ENCODE measurements at regions not wholly inside any gene's neighbourhood (a gene's known extent, or its start where the extent isn't known, plus 50 kb on each side); places are given as distances from the start of the nearest gene placed in this dataset.
A peak's percentile ranks its signal among the peaks of the same experiment; 100 is the strongest.

GRCh38 chr9:108776920-108777639, 78.7 kb downstream of the ACTL7B start:
- TF ChIP-seq CTCF (IDR thresholded peaks at IDR 0.05) (peak in 1 of 5 experiments; percentile 11), POLR2AphosphoS5 (IDR thresholded peaks at IDR 0.05) (no peak)

All from transverse colon (tissue), 4 donors.